NCI-H446 treated with DMSO at 0.1 percent for 48 hours (cell line): ENCODE measurements at regions not wholly inside any gene's neighbourhood (a gene's known extent, or its start where the extent isn't known, plus 50 kb on each side); places are given as distances from the start of the nearest gene placed in this dataset.

Source experiments
- DNase-seq: peaks from one replicate; lab custom pipeline; 2025; lab: John Stamatoyannopoulos, UW

GRCh38 chr11:59302991-59303390 lies 55.7 kb upstream of the OR5AN1 start:
- DNase-seq = peak; percentile 88

GRCh38 chr11:59295435-59295834 lies 63.3 kb upstream of the OR5AN1 start:
- DNase-seq = no peak

GRCh38 chr11:59292611-59293010 lies 66.1 kb upstream of the OR5AN1 start:
- DNase-seq = no peak

GRCh38 chr11:59291228-59291627 lies 67.5 kb upstream of the OR5AN1 start:
- peak; percentile 47 for DNase-seq

GRCh38 chr11:59289356-59290181 lies 69.1 kb upstream of the OR5AN1 start:
- no peak for DNase-seq

GRCh38 chr11:59285716-59286260 lies 72.9 kb upstream of the OR5AN1 start:
- no peak for DNase-seq

GRCh38 chr11:59284773-59285129 lies 72.0 kb upstream of the MPEG1 start:
- DNase-seq = no peak

GRCh38 chr11:59283825-59284772 lies 71.4 kb upstream of the MPEG1 start:
- peak; percentile 29 for DNase-seq

GRCh38 chr11:59283311-59283710 lies 70.6 kb upstream of the MPEG1 start:
- DNase-seq = no peak

- DNase-seq = no peak
Measured at GRCh38 chr11:59281177-59281576, 68.5 kb upstream of the MPEG1 start.

- no peak for DNase-seq
Measured at GRCh38 chr11:59273373-59273841, 60.7 kb upstream of the MPEG1 start.

GRCh38 chr11:59272771-59273372 lies 60.1 kb upstream of the MPEG1 start:
- no peak for DNase-seq

GRCh38 chr11:59271811-59272327 lies 59.1 kb upstream of the MPEG1 start:
- DNase-seq = no peak

GRCh38 chr11:59271247-59271755 lies 58.6 kb upstream of the MPEG1 start:
- DNase-seq = peak; percentile 40

- no peak for DNase-seq
Measured at GRCh38 chr11:59267736-59268475, 55.2 kb upstream of the MPEG1 start.

- no peak for DNase-seq
Measured at GRCh38 chr11:59267196-59267595, 54.5 kb upstream of the MPEG1 start.

GRCh38 chr11:59266491-59266890 lies 53.8 kb upstream of the MPEG1 start:
- no peak for DNase-seq

- no peak for DNase-seq
Measured at GRCh38 chr11:59265735-59266134, 53.0 kb upstream of the MPEG1 start.

GRCh38 chr11:59264736-59265135 lies 52.0 kb upstream of the MPEG1 start:
- no peak for DNase-seq

- DNase-seq = no peak
Measured at GRCh38 chr11:59263225-59263894, 50.6 kb upstream of the MPEG1 start.
